GM13976 (cell line): ENCODE measurements at regions not wholly inside any gene's neighbourhood (a gene's known extent, or its start where the extent isn't known, plus 50 kb on each side); places are given as distances from the start of the nearest gene placed in this dataset.

Experiments
- DNase-seq: peaks from one replicate; pipeline ENCODE4 v3.0.0; 2012; ENCODE audit warnings: low spot score
- CTCF ChIP-seq: IDR thresholded peaks from 2 replicates; pipeline ENCODE4 v1.5.1; 2012; ENCODE audit warnings: borderline replicate concordance, mild to moderate bottlenecking; ENCODE audit not compliant: insufficient read depth; ENCODE audit errors: extremely low read depth, missing control alignments, control extremely low read depth
- in situ Hi-C: fragments of 300-500 bp; cut with MboI; formaldehyde crosslinking; loops from one replicate; pipeline ENCODE4 v1.12.0; 2022; ENCODE audit warnings: low sequenced_read_pairs, mixed read lengths, inconsistent platforms; ENCODE audit not compliant: unreplicated experiment

GRCh38 chr2:122519821-122520611 lies 764.6 kb downstream of the TSN start:
- in situ Hi-C loops = no loop called here
- no peak for DNase-seq
- TF ChIP-seq CTCF = no peak

GRCh38 chr2:122523143-122523542 lies 767.7 kb downstream of the TSN start:
- in situ Hi-C loops = no loop called here
- no peak for DNase-seq
- no peak for TF ChIP-seq CTCF

GRCh38 chr2:122523981-122524380 lies 768.5 kb downstream of the TSN start:
- in situ Hi-C loops = no loop called here
- no peak for TF ChIP-seq CTCF
- DNase-seq = no peak

- in situ Hi-C loops = no loop called here
- no peak for DNase-seq
- no peak for TF ChIP-seq CTCF
Measured at GRCh38 chr2:122525336-122525735, 769.9 kb downstream of the TSN start.

GRCh38 chr2:122528061-122528460 lies 772.6 kb downstream of the TSN start:
- in situ Hi-C loops = no loop called here
- DNase-seq = no peak
- no peak for TF ChIP-seq CTCF

GRCh38 chr2:122528958-122529705 lies 773.7 kb downstream of the TSN start:
- no peak for DNase-seq
- TF ChIP-seq CTCF = no peak
- in situ Hi-C loops = no loop called here
